Trophoblast cell (in vitro differentiated cells and primary cell): ENCODE measurements at regions not wholly inside any gene's neighbourhood (a gene's known extent, or its start where the extent isn't known, plus 50 kb on each side); places are given as distances from the start of the nearest gene placed in this dataset.
A peak's percentile ranks its signal among the peaks of the same experiment; 100 is the strongest.

Source experiments
- DNase-seq, 2 donors: peaks; one replicate each; pipeline ENCODE4 v3.0.0-alpha.2; 2016
- H2AFZ ChIP-seq: 2 replicates; pipeline ENCODE4 v1.6.1; 2013; ENCODE audit warnings: low read length, moderate library complexity, mild to moderate bottlenecking; ENCODE audit not compliant: insufficient read depth, poor library complexity
- H2AK5ac ChIP-seq: 2 replicates; pipeline ENCODE4 v1.6.1; 2013; ENCODE audit warnings: mild to moderate bottlenecking, low read length
- H2BK120ac ChIP-seq: 2 replicates; pipeline ENCODE4 v1.6.1; 2013; ENCODE audit warnings: low read length, mild to moderate bottlenecking, moderate library complexity; ENCODE audit not compliant: insufficient read depth, poor library complexity
- H2BK12ac ChIP-seq: 2 replicates; pipeline ENCODE4 v1.6.1; 2013; ENCODE audit warnings: mild to moderate bottlenecking, low read length, moderate library complexity
- H2BK5ac ChIP-seq: 2 replicates; pipeline ENCODE4 v1.6.1; 2013; ENCODE audit warnings: low read length, low read depth, moderate library complexity, mild to moderate bottlenecking; ENCODE audit not compliant: poor library complexity
- H3K14ac ChIP-seq: 2 replicates; pipeline ENCODE4 v1.6.1; 2013; ENCODE audit warnings: mild to moderate bottlenecking, low read length
- H3K18ac ChIP-seq: 2 replicates; pipeline ENCODE4 v1.6.1; 2013; ENCODE audit warnings: mild to moderate bottlenecking, low read length
- H3K23ac ChIP-seq: 2 replicates; pipeline ENCODE4 v1.6.1; 2013; ENCODE audit warnings: low read length
- H3K27ac ChIP-seq: 2 replicates; pipeline ENCODE4 v1.5.1; 2013; ENCODE audit warnings: low read depth, mild to moderate bottlenecking, inconsistent platforms, low read length, moderate library complexity
- H3K27me3 ChIP-seq: 2 replicates; pipeline ENCODE4 v1.6.1; 2013; ENCODE audit warnings: inconsistent platforms, mild to moderate bottlenecking, low read length, moderate library complexity; ENCODE audit not compliant: insufficient read depth
- H3K36me3 ChIP-seq, 2 experiments: 1 replicate in 1 of 2; 2 replicates in 1 of 2; pipeline ENCODE4 v1.6.1; 2013; ENCODE audit warnings: low read length in 2 of 2, mild to moderate bottlenecking in 2 of 2, moderate library complexity in 1 of 2; ENCODE audit not compliant: insufficient read depth in 2 of 2, control insufficient read depth in 1 of 2
- H3K4ac ChIP-seq: 2 replicates; pipeline ENCODE4 v1.6.1; 2013; ENCODE audit warnings: low read depth, mild to moderate bottlenecking, low read length, moderate library complexity
- H3K4me1 ChIP-seq, 2 experiments: 1 replicate in 1 of 2; 2 replicates in 1 of 2; pipeline ENCODE4 v1.6.1; 2013; ENCODE audit warnings: low read length in 2 of 2, mild to moderate bottlenecking in 2 of 2, moderate library complexity in 1 of 2; ENCODE audit not compliant: insufficient read depth in 2 of 2, control insufficient read depth in 1 of 2
- H3K4me2 ChIP-seq: 2 replicates; pipeline ENCODE4 v1.6.1; 2013; ENCODE audit warnings: inconsistent platforms, mild to moderate bottlenecking, low read length, moderate library complexity
- H3K4me3 ChIP-seq: 2 replicates; pipeline ENCODE4 v1.5.1; 2013; ENCODE audit warnings: mild to moderate bottlenecking, low read depth, low read length, inconsistent platforms
- H3K79me1 ChIP-seq: one replicate; pipeline ENCODE4 v1.6.1; 2013; ENCODE audit warnings: low read length
- H3K79me2 ChIP-seq: 2 replicates; pipeline ENCODE4 v1.6.1; 2013; ENCODE audit warnings: low read length, mild to moderate bottlenecking; ENCODE audit not compliant: control insufficient read depth, insufficient read depth, poor library complexity
- H3K9ac ChIP-seq: 2 replicates; pipeline ENCODE4 v1.6.1; 2013; ENCODE audit warnings: mild to moderate bottlenecking, low read length
- H3K9me3 ChIP-seq: 2 replicates; pipeline ENCODE4 v1.6.1; 2013; ENCODE audit warnings: low read depth, mild to moderate bottlenecking, control low read depth, inconsistent platforms, low read length; ENCODE audit not compliant: insufficient read depth
- H4K12ac ChIP-seq: 2 replicates; pipeline ENCODE4 v1.6.1; 2013; ENCODE audit warnings: low read depth, mild to moderate bottlenecking, low read length, moderate library complexity
- H4K8ac ChIP-seq: 2 replicates; pipeline ENCODE4 v1.6.1; 2013; ENCODE audit warnings: low read depth, mild to moderate bottlenecking, low read length, moderate library complexity
- H4K91ac ChIP-seq: one replicate; pipeline ENCODE4 v1.6.1; 2013; ENCODE audit warnings: low read depth, mild to moderate bottlenecking, low read length, moderate library complexity
- WGBS: extraction: QIAGEN DNeasy Blood & Tissue Kit; methylation state at CpG from one replicate; pipeline ENCODE4 v1.1.7; 2013; ENCODE audit warnings: missing lambda C conversion rate; ENCODE audit not compliant: insufficient read length, insufficient coverage; ENCODE audit errors: extremely low coverage; 5-methylcytosine and 5-hydroxymethylcytosine counted together

DNA sequence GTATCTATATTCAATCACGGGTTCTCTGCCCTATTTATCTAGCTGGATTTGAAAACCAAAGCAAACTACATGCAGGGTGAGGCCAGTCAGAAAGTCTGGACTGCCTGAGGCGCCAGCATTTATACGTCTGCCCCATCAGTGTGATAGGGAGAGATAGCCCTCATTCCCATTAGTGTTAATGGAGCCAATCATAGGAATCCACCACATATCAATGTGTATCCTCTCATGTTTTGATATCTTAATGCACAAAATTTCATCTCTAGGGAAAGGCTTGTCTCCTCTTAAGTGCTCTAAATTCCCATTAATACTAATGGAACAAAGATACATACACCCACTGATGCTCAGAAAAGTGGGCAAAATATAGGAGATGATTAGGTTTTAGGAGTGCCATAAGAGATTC is 376.2 kb downstream of the BTBD3 start:
- no peak overlapping the region for H3K18ac ChIP-seq
- H3K23ac ChIP-seq: no peak overlapping the region
- H3K9me3 ChIP-seq: peaks cover 1% of the 10 kb centered on the region
- no peak overlapping the region for H4K8ac ChIP-seq
- no peak overlapping the region for H2BK12ac ChIP-seq
- no peak overlapping the region for H3K9ac ChIP-seq
- no peak overlapping the region for H2AFZ ChIP-seq
- peaks cover 2% of the 10 kb centered on the region for H3K79me1 ChIP-seq
- H2AK5ac ChIP-seq: no peak overlapping the region
- WGBS: no CpG with 5 or more reads among the region's 3 CpGs
- H3K4me3 ChIP-seq: no peak overlapping the region
- H3K79me2 ChIP-seq: no peaks in the 10 kb centered on the region
- H2BK120ac ChIP-seq: no peak overlapping the region
- no peak overlapping the region for H2BK5ac ChIP-seq
- no peak overlapping the region for H3K4ac ChIP-seq
- H4K91ac ChIP-seq: no peak overlapping the region
- peak; percentile 5 to 24 for DNase-seq
- H3K4me1 ChIP-seq: no peaks in the 10 kb centered on the region
- H3K14ac ChIP-seq: no peak overlapping the region
- no peak overlapping the region for H3K4me2 ChIP-seq
- H3K36me3 ChIP-seq: no peaks in the 10 kb centered on the region
- H4K12ac ChIP-seq: no peak overlapping the region
- H3K27me3 ChIP-seq: no peaks in the 10 kb centered on the region
- no peak overlapping the region for H3K27ac ChIP-seq

DNA sequence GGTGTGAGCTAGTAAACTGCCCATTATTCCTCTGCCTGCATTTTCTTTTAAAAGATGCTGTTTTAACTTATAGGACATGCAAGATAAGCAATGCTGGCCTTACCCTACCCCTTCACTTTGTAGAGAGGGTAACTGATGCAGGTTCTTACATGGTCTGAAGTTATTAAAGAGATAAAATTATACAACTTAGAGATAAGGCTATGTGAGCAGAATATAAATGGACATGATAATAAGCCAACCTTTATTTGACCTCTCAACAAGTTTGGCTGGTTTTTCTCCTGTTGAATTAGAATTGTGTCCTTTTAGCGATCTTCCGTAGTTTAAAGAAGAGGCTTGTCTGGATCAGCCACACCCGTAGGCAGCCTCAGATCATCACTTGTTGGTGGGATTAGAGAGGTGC is 377.0 kb downstream of the BTBD3 start:
- Histone ChIP-seq H3K4me1 (no peaks in the 10 kb centered on the region), H3K4ac (no peak overlapping the region), H4K91ac (no peak overlapping the region), H4K12ac (no peak overlapping the region), H3K27me3 (no peaks in the 10 kb centered on the region), H3K79me1 (no peaks in the 10 kb centered on the region), H2AK5ac (no peak overlapping the region), H3K9me3 (peaks cover 1% of the 10 kb centered on the region), H2AFZ (no peak overlapping the region), H3K79me2 (no peaks in the 10 kb centered on the region), H3K4me2 (no peak overlapping the region), H2BK120ac (no peak overlapping the region), H3K14ac (no peak overlapping the region), H2BK5ac (no peak overlapping the region), H3K4me3 (no peak overlapping the region), H3K27ac (no peak overlapping the region), H3K9ac (no peak overlapping the region), H2BK12ac (no peak overlapping the region), H3K23ac (no peak overlapping the region), H4K8ac (no peak overlapping the region), H3K18ac (no peak overlapping the region), H3K36me3 (no peaks in the 10 kb centered on the region)
- DNase-seq: no peak
- no CpG with 5 or more reads among the region's 3 CpGs for WGBS

DNA sequence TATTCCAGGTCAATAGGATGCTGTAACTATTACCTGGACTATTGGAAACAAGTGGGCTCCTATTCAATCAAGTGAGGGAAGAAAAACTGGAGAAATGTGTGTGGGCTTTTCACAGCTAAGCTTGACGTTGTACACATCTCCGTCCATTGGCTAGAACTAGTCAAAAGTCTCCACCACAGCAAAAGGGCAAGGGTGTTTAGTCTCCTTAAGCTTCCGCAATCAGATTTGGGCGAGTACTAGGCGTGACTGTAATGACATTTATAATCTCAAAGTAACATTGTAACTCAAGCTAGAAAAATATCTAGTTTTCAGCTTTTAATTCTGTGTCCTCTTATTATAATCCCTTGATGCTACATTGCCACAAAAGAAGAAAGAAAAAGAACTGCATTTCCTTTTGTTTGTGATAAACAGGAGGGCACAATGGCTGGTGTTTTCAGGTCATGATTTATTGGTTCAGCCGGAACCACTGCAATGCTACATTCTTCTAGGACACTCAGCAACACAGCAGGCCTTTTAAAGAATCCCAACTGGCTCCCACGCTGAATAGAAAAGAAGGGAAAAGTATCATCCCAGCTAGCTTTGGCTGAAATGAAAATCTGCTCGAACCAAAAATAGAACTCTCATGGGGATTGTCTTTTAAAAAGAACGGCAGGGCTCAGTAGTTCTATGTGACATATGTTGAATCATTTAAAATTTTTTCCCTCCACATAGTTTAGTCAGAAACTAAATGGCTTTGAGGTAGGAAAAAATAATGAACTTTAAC is 387.7 kb downstream of the BTBD3 start:
- DNase-seq: no peak
- Histone ChIP-seq H3K9me3 (peaks cover 2% of the 10 kb centered on the region), H4K12ac (no peak overlapping the region), H2AK5ac (no peak overlapping the region), H3K4me3 (no peak overlapping the region), H4K91ac (no peak overlapping the region), H3K14ac (no peak overlapping the region), H3K27ac (no peak overlapping the region), H3K4me1 (no peaks in the 10 kb centered on the region), H2BK120ac (no peak overlapping the region), H3K9ac (no peak overlapping the region), H4K8ac (no peak overlapping the region), H3K18ac (no peak overlapping the region), H3K23ac (no peak overlapping the region), H3K4me2 (no peak overlapping the region), H3K79me2 (no peaks in the 10 kb centered on the region), H3K36me3 (no peaks in the 10 kb centered on the region), H2BK12ac (no peak overlapping the region), H2AFZ (no peak overlapping the region), H3K79me1 (no peaks in the 10 kb centered on the region), H3K27me3 (no peaks in the 10 kb centered on the region), H2BK5ac (no peak overlapping the region), H3K4ac (no peak overlapping the region)
- no CpG with 5 or more reads among the region's 9 CpGs for WGBS

DNA sequence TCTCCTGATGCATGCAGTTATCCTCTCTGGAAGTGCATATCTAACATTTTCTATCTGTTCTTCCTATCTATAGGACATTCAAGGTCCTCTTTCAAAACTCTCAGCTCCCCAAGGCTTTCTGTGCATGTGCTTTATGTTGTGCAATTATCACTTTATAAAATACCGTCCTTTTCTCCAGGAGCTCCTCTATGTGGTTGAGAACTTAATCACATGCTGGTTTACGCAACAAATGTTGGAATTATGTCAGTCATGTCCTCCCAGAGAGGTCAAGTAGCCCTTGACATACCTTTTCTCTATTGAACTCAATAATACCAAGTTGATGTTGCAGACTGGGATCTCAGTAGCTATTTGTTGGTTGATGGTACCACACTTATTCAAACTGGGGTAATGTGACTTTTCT is 388.4 kb downstream of the BTBD3 start:
- no CpG with 5 or more reads among the region's 2 CpGs for WGBS

More for the DNA sequence above, 388.4 kb downstream of the BTBD3 start:
- Histone ChIP-seq H2BK5ac (no peak overlapping the region), H3K18ac (no peak overlapping the region), H3K9ac (no peak overlapping the region), H3K4me2 (no peak overlapping the region), H3K36me3 (no peaks in the 10 kb centered on the region), H2BK120ac (no peak overlapping the region), H3K9me3 (peaks cover 2% of the 10 kb centered on the region), H3K23ac (no peak overlapping the region), H3K4ac (no peak overlapping the region), H3K4me1 (no peaks in the 10 kb centered on the region), H3K27me3 (no peaks in the 10 kb centered on the region), H4K12ac (no peak overlapping the region), H3K79me1 (no peaks in the 10 kb centered on the region), H3K79me2 (no peaks in the 10 kb centered on the region), H4K8ac (no peak overlapping the region), H3K14ac (no peak overlapping the region), H3K27ac (no peak overlapping the region), H4K91ac (no peak overlapping the region), H2AFZ (no peak overlapping the region), H2BK12ac (no peak overlapping the region), H2AK5ac (no peak overlapping the region), H3K4me3 (no peak overlapping the region)
- DNase-seq: peak in 1 of 2 donors; percentile 29
